Calu3 (cell line): ENCODE measurements at regions not wholly inside any gene's neighbourhood (a gene's known extent, or its start where the extent isn't known, plus 50 kb on each side); places are given as distances from the start of the nearest gene placed in this dataset.

Experiments
- BruUV-seq: library from RNA; stranded (reverse); fragments of 400-500 nt; replicated peaks from 2 replicates; lab custom pipeline; 2021; lab: Mats Ljungman, UMichigan
- CTCF ChIA-PET: fragments of 300-600 bp; sonication (Branson Sonifier 250); formaldehyde crosslinking; loops from one replicate; lab custom pipeline; 2022; ENCODE audit warnings: antibody characterized with exemption; lab: Charles Lee
- DNase-seq: peaks from one replicate; pipeline ENCODE4 v3.0.0; 2022
- H3K27ac Mint-ChIP-seq: one replicate; pipeline ENCODE4 v1.8.0; 2022; ENCODE audit warnings: mixed read lengths; ENCODE audit not compliant: unreplicated experiment
- H3K27me3 Mint-ChIP-seq: one replicate; pipeline ENCODE4 v1.8.0; 2022; ENCODE audit warnings: mixed read lengths; ENCODE audit not compliant: unreplicated experiment
- H3K36me3 Mint-ChIP-seq: one replicate; pipeline ENCODE4 v1.8.0; 2022; ENCODE audit warnings: mild to moderate bottlenecking, moderate library complexity, mixed read lengths; ENCODE audit not compliant: insufficient read depth, unreplicated experiment
- H3K4me1 Mint-ChIP-seq: one replicate; pipeline ENCODE4 v1.8.0; 2022; ENCODE audit warnings: mild to moderate bottlenecking, low read depth, mixed read lengths; ENCODE audit not compliant: unreplicated experiment
- H3K4me3 Mint-ChIP-seq: one replicate; pipeline ENCODE4 v1.8.0; 2022; ENCODE audit warnings: mild to moderate bottlenecking, low read depth, moderate library complexity, mixed read lengths; ENCODE audit not compliant: unreplicated experiment
- H3K9me3 Mint-ChIP-seq: one replicate; pipeline ENCODE4 v1.8.0; 2022; ENCODE audit warnings: low read depth, mixed read lengths; ENCODE audit not compliant: unreplicated experiment
- CTCF ChIP-seq: fragments of 200-600 bp; IDR thresholded peaks from one replicate; pipeline ENCODE4 v1.8.0; 2022; ENCODE audit warnings: antibody characterized with exemption; ENCODE audit not compliant: unreplicated experiment
- intact Hi-C: fragments of 100-400 bp; cut with micrococcal nuclease; formaldehyde crosslinking; loops from one replicate; pipeline ENCODE4 v1.10.0; 2022; ENCODE audit not compliant: unreplicated experiment

GRCh38 chr9:18255747-18256146, 218.2 kb upstream of the ADAMTSL1 start:
- CTCF ChIA-PET: interaction anchor here (1.3 to 1.9 kb wide), 2 partner anchors 140 to 187 kb away, joined by 14 to 17 read pairs; no protein-coding TSS in a partner anchor
- Mint-ChIP-seq H3K4me1 (no peaks in the 10 kb centered on the region), H3K27me3 (no peaks in the 10 kb centered on the region), H3K9me3 (no peaks in the 10 kb centered on the region), H3K27ac (no peak overlapping the region), H3K4me3 (no peak overlapping the region), H3K36me3 (no peaks in the 10 kb centered on the region)
- no peak for TF ChIP-seq CTCF
- intact Hi-C loops: loop anchor here (1.0 kb wide), 2 partner anchors 141 to 187 kb away; no protein-coding TSS in a partner anchor
- no peak for DNase-seq
- BruUV-seq: no TSS peak

- Mint-ChIP-seq H3K27ac (no peak overlapping the region), H3K4me1 (no peaks in the 10 kb centered on the region), H3K27me3 (no peaks in the 10 kb centered on the region), H3K36me3 (no peaks in the 10 kb centered on the region), H3K4me3 (no peak overlapping the region), H3K9me3 (no peaks in the 10 kb centered on the region)
- intact Hi-C loops: no loop called here
- CTCF ChIA-PET: no interaction called here
- DNase-seq: no peak
- no peak for TF ChIP-seq CTCF
- BruUV-seq: no TSS peak
Observed at GRCh38 chr9:18256568-18256967, 217.4 kb upstream of the ADAMTSL1 start.

GRCh38 chr9:18260521-18260920, 213.4 kb upstream of the ADAMTSL1 start:
- Mint-ChIP-seq H3K4me3 (no peak overlapping the region), H3K27ac (no peak overlapping the region), H3K27me3 (no peaks in the 10 kb centered on the region), H3K4me1 (no peaks in the 10 kb centered on the region), H3K9me3 (no peaks in the 10 kb centered on the region), H3K36me3 (no peaks in the 10 kb centered on the region)
- CTCF ChIA-PET: interaction anchor here (0.6 to 0.7 kb wide), 2 partner anchors 101 to 191 kb away, joined by 3 to 9 read pairs; no protein-coding TSS in a partner anchor
- no peak for TF ChIP-seq CTCF
- DNase-seq: no peak
- BruUV-seq: no TSS peak
- intact Hi-C loops: no loop called here

GRCh38 chr9:18261181-18261580, 212.8 kb upstream of the ADAMTSL1 start:
- H3K4me3 Mint-ChIP-seq: no peak overlapping the region
- BruUV-seq: no TSS peak
- H3K36me3 Mint-ChIP-seq: no peaks in the 10 kb centered on the region
- no peak for DNase-seq
- intact Hi-C loops: no loop called here
- TF ChIP-seq CTCF: no peak
- H3K27ac Mint-ChIP-seq: no peak overlapping the region
- H3K9me3 Mint-ChIP-seq: no peaks in the 10 kb centered on the region
- H3K4me1 Mint-ChIP-seq: no peaks in the 10 kb centered on the region
- H3K27me3 Mint-ChIP-seq: no peaks in the 10 kb centered on the region
- CTCF ChIA-PET: no interaction called here
